Ectodermal cell (in vitro differentiated cells): ENCODE measurements at regions not wholly inside any gene's neighbourhood (a gene's known extent, or its start where the extent isn't known, plus 50 kb on each side); places are given as distances from the start of the nearest gene placed in this dataset.
"Not testable (repeated sequence)": the region's sequence is repeated elsewhere in the genome, so short reads cannot be mapped to it uniquely, and the experiment has no call there.

Source experiments
- H3K27ac ChIP-seq: 2 replicates; pipeline ENCODE4 v1.7.0; 2013; ENCODE audit warnings: mild to moderate bottlenecking, low read depth, low read length; ENCODE audit not compliant: insufficient read depth, poor library complexity, severe bottlenecking
- H3K27me3 ChIP-seq: 2 replicates; pipeline ENCODE4 v1.7.0; 2013; ENCODE audit warnings: mild to moderate bottlenecking, low read length; ENCODE audit not compliant: insufficient read depth, control insufficient read depth, poor library complexity, severe bottlenecking
- H3K36me3 ChIP-seq: one replicate; pipeline ENCODE4 v1.7.0; 2013; ENCODE audit warnings: low read length; ENCODE audit not compliant: control insufficient read depth, insufficient read depth
- H3K4me1 ChIP-seq: one replicate; pipeline ENCODE4 v1.7.0; 2013; ENCODE audit warnings: low read length; ENCODE audit not compliant: control insufficient read depth, insufficient read depth
- H3K4me3 ChIP-seq: 2 replicates; pipeline ENCODE4 v1.7.0; 2013; ENCODE audit warnings: low read depth, low read length, control low read depth; ENCODE audit not compliant: insufficient read depth
- H3K9me3 ChIP-seq: 2 replicates; pipeline ENCODE4 v1.7.0; 2013; ENCODE audit warnings: mild to moderate bottlenecking, low read length, moderate library complexity; ENCODE audit not compliant: control insufficient read depth
- WGBS, 2 experiments: methylation state at CpG; one replicate each; pipeline ENCODE4 v1.1.7; 2013; ENCODE audit warnings: missing lambda C conversion rate in 2 of 2; 5-methylcytosine and 5-hydroxymethylcytosine counted together

GRCh38 chr6:109257494-109257893 is 124.8 kb downstream of the CD164 start:
- no peaks in the 10 kb centered on the region for H3K27me3 ChIP-seq
- no peaks in the 10 kb centered on the region for H3K4me1 ChIP-seq
- no peaks in the 10 kb centered on the region for H3K36me3 ChIP-seq
- H3K4me3 ChIP-seq, result no peak overlapping the region
- 95 to 98% methylated on average over 2 of the region's 2 CpGs for WGBS, 2 experiments
- H3K9me3 ChIP-seq, result no peaks in the 10 kb centered on the region
- no peak overlapping the region for H3K27ac ChIP-seq

GRCh38 chr6:109255946-109256640 is 126.2 kb downstream of the CD164 start:
- no peak overlapping the region for H3K4me3 ChIP-seq
- H3K27me3 ChIP-seq, result no peaks in the 10 kb centered on the region
- no peaks in the 10 kb centered on the region for H3K4me1 ChIP-seq
- no peak overlapping the region for H3K27ac ChIP-seq
- no peaks in the 10 kb centered on the region for H3K36me3 ChIP-seq
- 93 to 98% methylated on average over 3 to 4 of the region's 4 CpGs for WGBS, 2 experiments
- H3K9me3 ChIP-seq, result no peaks in the 10 kb centered on the region

DNA sequence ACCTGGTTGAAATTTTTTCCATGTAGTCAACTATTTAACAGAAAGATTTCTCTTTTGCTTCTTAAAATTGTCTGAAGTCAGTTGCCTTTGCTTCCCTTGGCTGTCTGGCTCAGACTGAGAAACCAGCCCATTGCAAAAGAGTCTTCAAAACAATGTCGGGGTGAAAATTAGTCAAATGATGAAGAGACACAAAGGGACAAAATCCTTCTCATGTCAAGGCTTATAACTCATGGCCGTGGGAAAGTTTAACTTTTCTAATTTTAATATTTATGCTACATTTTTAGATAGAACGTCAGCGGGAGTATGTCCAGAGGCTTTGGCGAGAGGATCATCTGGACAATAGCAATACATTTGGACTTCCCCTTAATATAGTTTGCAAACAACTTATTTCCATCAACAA is 127.2 kb downstream of the CD164 start:
- Histone ChIP-seq H3K27ac (no peak overlapping the region), H3K36me3 (no peaks in the 10 kb centered on the region), H3K4me1 (no peaks in the 10 kb centered on the region), H3K4me3 (no peak overlapping the region), H3K27me3 (no peaks in the 10 kb centered on the region), H3K9me3 (no peaks in the 10 kb centered on the region)
- WGBS, 2 experiments, result 93 to 96% methylated on average over 4 to 5 of the region's 5 CpGs

- H3K36me3 ChIP-seq, result no peaks in the 10 kb centered on the region
- H3K4me3 ChIP-seq, result no peak overlapping the region
- no peaks in the 10 kb centered on the region for H3K27me3 ChIP-seq
- no peaks in the 10 kb centered on the region for H3K4me1 ChIP-seq
- H3K27ac ChIP-seq, result no peak overlapping the region
- H3K9me3 ChIP-seq, result no peaks in the 10 kb centered on the region
Measured at GRCh38 chr6:109253366-109253765, 128.9 kb downstream of the CD164 start.

GRCh38 chr6:109252261-109253041 is 129.8 kb downstream of the CD164 start:
- no peaks in the 10 kb centered on the region for H3K27me3 ChIP-seq
- no peaks in the 10 kb centered on the region for H3K4me1 ChIP-seq
- H3K4me3 ChIP-seq, result no peak overlapping the region
- no peaks in the 10 kb centered on the region for H3K9me3 ChIP-seq
- no peak overlapping the region for H3K27ac ChIP-seq
- no peaks in the 10 kb centered on the region for H3K36me3 ChIP-seq
- 67 to 70% methylated on average over 3 of the region's 3 CpGs for WGBS, 2 experiments

GRCh38 chr6:109251839-109252238 is 130.4 kb downstream of the CD164 start:
- no peaks in the 10 kb centered on the region for H3K9me3 ChIP-seq
- no peaks in the 10 kb centered on the region for H3K4me1 ChIP-seq
- no peak overlapping the region for H3K27ac ChIP-seq
- H3K4me3 ChIP-seq, result no peak overlapping the region
- no peaks in the 10 kb centered on the region for H3K27me3 ChIP-seq
- H3K36me3 ChIP-seq, result no peaks in the 10 kb centered on the region

- WGBS, 2 experiments, result 33 to 49% methylated on average over 17 to 18 of the region's 32 CpGs
- H3K9me3 ChIP-seq, result not testable (repeated sequence)
Measured at GRCh38 chr6:109250544-109251156, 131.6 kb downstream of the CD164 start.

DNA sequence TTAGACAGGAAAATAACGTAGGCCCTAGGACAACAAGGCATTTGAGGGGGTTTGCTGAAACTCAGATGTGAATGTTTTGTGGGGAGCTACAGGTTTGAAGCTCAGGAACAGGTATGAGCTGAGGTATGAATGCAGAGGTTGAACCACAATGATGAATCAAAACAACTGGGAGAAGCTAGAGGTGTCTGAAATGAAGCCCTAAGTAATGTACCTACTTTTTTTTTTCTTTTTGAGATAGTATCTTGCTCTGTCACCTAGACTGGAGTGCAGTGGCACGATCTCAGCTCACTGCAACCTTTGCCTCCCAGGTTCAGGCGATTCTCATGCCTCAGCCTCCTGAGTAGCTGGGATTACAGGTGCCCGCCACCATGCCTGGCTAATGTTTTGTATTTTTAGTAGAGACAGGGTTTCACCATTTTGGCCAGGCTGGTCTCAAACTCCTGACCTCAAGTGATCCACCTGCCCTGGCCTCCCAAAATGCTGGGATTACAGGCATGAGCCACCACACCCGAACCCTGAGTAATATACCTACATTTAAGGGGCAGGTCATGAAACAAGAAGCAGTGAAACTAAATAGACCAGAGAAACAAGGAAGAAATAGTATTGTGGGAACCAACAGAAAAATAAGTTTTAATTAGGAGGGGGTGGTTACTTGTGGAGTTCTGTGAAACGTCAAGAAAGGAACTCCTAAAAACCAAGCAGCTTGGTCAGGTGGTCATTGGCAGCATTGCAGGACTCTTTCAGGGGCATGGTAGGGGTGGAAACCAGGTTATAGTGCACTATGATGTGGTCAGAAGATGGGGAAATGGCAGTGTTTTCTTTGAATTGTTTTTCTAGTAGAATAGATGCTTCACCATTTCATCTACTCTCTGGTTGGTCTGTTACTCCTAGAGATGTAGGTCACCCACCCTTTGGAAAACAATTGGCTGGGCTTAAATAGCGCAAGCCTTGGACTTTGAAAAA is 138.1 kb downstream of the CD164 start:
- 89 to 90% methylated on average over 7 of the region's 7 CpGs for WGBS, 2 experiments

More at GRCh38 chr6:109250544-109251156, 131.6 kb downstream of the CD164 start:
- not testable (repeated sequence) for H3K27me3 ChIP-seq, H3K4me1 ChIP-seq, H3K27ac ChIP-seq, H3K4me3 ChIP-seq, H3K36me3 ChIP-seq

GRCh38 chr6:109242925-109243324 is 139.3 kb downstream of the CD164 start:
- WGBS, 2 experiments, result 95 to 96% methylated on average over 2 of the region's 3 CpGs
- H3K36me3 ChIP-seq, result no peaks in the 10 kb centered on the region
- H3K9me3 ChIP-seq, result no peaks in the 10 kb centered on the region
- no peak overlapping the region for H3K27ac ChIP-seq
- no peaks in the 10 kb centered on the region for H3K4me1 ChIP-seq
- no peaks in the 10 kb centered on the region for H3K27me3 ChIP-seq
- H3K4me3 ChIP-seq, result no peak overlapping the region

More for the DNA sequence above, 138.1 kb downstream of the CD164 start:
- Histone ChIP-seq H3K27me3 (no peaks in the 10 kb centered on the region), H3K4me1 (no peaks in the 10 kb centered on the region), H3K36me3 (no peaks in the 10 kb centered on the region), H3K4me3 (no peak overlapping the region), H3K9me3 (no peaks in the 10 kb centered on the region), H3K27ac (no peak overlapping the region)
